A673 (cell line): ENCODE measurements at regions not wholly inside any gene's neighbourhood (a gene's known extent, or its start where the extent isn't known, plus 50 kb on each side); places are given as distances from the start of the nearest gene placed in this dataset.

Experiments
- CTCF ChIP-seq: fragments of 300-800, 200-600 bp; sonication (generic); conservative IDR thresholded peaks from 2 replicates; pipeline ENCODE4 v1.5.1; 2017; ENCODE audit warnings: low read depth, mild to moderate bottlenecking, antibody characterized with exemption, low read length, moderate library complexity, mixed read lengths
- EZH2 ChIP-seq: fragments of 200-600 bp; sonication (generic); IDR thresholded peaks from 2 replicates; pipeline ENCODE4 v1.6.1; 2017; ENCODE audit warnings: borderline replicate concordance, low read depth, mild to moderate bottlenecking, mixed read lengths, antibody characterized with exemption, low read length; ENCODE audit not compliant: poor library complexity, severe bottlenecking

GRCh38 chr11:104433751-104434150 is 269.8 kb upstream of the PDGFD start:
- no peak for TF ChIP-seq CTCF
- no peak for TF ChIP-seq EZH2
